ENCODE measurements at regions not wholly inside any gene's neighbourhood (a gene's known extent, or its start where the extent isn't known, plus 50 kb on each side); places are given as distances from the start of the nearest gene placed in this dataset.
"Not testable (repeated sequence)": the region's sequence is repeated elsewhere in the genome, so short reads cannot be mapped to it uniquely, and the experiment has no call there.

DNA sequence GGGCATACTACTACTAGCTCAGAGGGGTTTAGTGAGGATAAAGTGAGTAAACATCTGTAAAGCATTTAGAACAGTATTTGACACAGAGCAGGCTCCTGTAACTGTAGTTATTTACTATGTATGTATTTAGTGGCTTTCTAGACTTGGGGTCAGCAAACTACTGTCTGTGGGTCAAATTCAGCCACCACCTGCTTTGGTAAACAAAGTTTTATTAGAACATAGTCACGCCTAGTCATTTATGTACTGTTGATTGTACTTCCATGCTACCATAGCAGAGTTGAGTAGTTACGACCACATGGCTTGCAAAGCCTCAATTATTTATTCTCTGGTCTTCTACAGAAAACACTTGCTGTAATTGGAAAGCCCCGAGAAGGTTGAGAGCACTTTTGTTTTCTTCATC lies 248.5 kb upstream of the PLPP4 start:
- no peak for DNase-seq

DNA sequence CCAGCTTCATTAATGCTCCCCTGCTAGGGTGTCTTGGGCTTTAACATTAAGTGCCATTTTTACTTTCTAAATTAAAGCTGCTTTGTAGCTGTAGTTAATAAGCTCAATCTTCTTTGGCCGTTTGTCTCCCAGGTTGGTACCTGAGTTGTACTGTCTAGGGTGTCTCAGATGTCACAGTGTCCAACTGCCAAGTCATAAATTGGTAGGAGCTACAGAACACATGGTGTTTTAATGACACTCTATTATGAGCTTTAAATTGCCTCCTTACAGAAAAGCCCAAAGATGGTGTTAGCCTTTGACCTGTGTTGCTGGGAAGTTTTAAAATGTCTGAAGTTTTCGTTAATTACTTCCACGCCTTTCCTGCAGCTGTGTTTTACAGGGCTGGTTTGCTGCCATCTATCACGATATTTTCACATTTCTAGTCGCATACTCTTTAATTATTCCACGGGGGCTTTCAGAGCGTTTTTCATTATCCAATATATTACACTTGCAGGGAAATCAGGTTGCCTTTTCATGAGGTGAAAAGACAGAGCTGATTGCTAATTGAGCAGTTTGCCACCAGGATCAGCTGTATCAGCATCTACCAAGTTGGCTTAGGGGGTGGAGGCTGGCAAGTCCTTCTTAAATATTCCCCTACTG lies 247.8 kb upstream of the PLPP4 start:
- DNase-seq, result no peak

DNA sequence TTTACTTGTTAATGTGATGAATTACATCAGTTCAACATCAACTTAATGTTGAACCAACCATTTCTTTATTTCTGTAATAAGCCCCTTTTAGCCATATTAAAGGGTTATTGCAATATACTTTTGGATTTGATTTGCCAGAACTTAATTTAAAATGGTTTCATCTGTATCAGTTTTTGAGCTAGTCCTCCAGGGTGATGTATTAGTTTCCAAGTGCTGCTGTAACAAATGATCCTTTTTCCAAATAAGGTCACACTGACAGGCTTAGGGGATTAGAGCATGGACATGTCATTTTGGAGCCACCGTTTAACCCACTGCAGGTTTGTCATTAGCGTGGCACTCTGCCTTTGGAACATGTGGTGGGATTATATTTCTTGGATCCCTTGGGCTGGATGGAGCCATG lies 244.8 kb upstream of the PLPP4 start:
- no peak for DNase-seq

DNA sequence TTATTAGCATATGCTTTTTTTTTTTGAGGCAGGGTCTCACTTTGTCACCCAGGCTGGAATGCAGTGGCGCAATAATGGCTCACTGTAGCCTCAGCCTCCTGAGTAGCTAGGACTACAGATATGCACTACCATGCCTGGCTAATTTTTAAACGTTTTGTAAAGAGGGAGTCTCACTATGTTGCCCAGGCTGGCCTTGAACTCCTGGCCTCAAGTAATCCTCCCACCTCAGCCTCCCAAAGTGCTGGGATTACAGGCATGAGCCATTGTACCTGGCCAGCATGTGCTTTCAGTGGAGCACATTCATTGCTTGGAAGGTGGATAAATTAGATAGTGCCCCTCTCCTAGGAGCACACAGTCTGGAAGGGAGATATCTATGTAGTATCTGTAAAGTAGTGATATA lies 243.7 kb upstream of the PLPP4 start:
- DNase-seq, result not testable (repeated sequence)

DNA sequence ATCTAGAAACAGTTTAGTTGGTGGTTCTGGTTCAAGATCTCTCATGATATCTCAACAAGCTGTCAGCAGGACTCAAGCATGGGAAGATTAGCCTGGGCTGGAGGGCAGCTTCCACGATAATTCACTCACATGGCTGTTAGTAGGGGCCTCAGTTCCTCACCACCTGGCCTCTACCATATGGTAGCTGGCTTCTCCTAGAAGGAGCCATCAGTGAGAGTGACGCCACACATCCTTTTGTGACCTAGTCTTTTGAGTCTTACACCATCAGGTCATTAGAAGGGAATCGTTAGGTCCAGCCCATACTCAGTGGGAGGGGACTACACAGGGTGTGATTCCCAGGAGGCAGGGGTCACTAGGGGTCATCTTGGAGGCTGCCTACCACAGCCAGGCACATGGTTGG lies 239.3 kb upstream of the PLPP4 start:
- DNase-seq, result no peak

DNA sequence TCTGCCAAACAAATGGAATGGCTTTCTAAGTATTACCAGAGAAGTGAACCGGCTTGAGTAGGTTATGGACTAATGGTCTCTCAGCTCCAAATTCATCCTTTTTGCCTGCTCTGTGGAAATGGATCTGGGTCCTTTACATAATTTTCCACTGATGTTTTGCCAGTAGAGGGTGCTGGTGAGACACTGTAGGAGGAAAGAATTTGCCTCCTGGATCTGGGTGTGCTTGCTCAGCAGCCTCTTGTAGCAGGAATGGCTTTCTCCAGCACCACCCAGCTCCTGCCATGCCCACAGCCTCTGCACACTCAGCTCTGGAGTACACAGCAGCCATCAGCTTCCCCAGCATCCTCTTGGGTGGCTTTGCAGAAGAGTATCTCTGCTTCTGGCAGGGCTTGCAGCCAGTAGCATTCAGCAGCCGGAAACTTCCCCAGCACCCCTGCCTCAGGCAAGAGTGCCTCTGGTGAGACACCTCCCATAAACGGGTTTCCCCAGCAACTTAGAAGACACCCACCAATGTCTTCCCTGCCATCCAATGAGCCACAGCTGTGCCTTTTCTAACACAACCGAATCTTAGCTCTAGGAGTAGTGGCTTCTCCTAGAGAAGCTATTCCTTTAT lies 235.0 kb upstream of the PLPP4 start:
- DNase-seq, result no peak

DNA sequence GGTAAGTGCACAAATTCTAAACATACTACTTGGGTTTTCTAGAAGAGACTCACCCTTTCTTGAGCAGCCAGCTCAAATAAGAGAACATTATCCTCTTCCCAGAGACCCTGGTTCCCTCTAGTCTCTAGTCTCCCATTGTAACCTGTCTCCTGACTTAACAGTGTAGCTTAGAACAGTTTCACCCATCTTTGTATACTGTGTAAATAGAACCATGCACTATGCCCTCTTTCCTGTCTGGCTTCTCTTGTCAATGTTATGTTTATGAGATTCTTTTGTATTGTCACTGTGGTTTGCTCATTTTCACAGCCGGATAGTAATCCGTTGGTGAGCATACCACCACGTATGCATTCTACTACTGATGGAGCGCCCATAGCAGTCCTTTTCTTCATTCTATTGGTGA lies 227.4 kb upstream of the PLPP4 start:
- no peak for DNase-seq

DNA sequence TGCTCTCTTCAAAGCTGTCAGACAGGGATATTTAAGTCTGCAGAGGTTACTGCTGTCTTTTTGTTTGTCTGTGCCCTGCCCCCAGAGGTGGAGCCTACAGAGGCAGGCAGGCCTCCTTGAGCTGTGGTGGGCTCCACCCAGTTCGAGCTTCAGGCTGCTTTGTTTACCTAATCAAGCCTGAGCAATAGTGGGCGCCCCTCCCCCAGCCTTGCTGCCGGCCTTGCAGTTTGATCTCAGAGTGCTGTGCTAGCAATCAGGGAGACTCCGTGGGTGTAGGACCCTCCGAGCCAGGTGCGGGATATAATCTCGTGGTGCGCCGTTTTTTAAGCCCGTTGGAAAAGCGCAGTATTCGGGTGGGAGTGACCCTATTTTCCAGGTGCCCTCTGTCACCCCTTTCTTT lies 217.3 kb upstream of the PLPP4 start:
- not testable (repeated sequence) for DNase-seq

DNA sequence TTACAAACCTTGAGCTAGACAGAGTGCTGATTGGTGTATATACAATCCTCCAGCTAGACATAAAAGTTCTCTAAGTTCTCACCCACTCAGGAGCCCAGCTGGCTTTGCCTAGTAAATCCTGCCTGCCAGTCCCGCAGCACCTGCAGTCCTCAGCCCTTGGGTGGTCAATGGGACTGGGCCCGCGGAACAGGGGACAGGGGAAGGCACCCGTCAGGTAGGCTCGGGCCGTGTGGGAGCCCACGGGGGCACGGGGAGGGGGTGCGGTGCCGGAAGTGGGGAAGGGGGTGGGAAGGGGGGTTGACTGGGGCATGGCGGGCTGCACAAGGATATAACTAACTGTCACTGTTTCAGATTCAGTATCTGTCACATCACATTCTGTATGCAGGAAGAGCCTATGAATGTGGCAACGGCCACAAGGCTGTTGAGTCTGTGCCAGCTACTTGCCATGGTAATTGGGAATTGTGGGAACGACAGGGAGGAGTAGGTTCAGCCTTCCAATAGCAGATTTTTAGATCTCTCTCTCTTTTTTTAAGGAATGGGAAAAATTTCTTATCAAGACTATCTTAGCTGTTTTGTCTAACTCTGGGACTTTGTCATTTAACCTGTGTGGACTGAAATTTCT lies 205.1 kb upstream of the PLPP4 start:
- DNase-seq, result no peak

DNA sequence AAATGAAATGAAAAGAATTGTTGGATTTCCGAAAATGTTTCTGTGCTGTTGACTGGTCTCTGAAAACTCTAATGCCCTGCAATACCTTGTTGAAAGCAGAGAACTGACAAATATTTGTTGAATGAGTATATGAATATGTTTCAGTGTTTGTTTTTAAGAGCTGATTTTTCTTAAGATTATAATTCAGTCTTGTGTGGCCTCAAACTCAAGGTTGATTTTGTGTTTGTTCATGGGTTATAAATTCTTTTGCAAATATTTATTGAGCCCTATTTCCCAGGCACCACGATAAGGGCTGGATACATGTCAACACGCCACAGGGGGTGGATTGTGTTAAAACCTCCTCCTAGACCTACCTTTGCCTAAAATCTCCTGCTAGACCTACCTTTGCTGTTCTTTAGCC lies 203.9 kb upstream of the PLPP4 start:
- DNase-seq, result no peak

DNA sequence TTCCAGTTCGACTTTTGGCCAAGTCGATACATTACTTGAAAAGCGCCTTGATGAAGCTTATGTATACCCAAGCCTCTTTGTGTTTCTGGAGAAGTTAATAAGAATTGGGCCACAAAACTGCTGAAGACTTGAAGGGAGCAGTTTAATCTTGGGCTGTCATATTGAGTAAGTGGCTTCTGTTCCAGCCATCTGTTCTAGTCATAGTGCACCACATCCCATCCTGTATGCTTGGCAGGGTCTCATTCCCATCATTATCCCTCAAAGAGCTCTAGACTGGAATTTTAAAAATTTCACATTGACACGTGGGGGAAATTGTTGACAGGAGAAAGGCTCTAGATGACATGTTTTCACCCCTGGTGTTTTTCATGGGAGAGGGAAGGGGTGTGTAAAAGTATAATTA lies 196.6 kb upstream of the PLPP4 start:
- no peak for DNase-seq

DNA sequence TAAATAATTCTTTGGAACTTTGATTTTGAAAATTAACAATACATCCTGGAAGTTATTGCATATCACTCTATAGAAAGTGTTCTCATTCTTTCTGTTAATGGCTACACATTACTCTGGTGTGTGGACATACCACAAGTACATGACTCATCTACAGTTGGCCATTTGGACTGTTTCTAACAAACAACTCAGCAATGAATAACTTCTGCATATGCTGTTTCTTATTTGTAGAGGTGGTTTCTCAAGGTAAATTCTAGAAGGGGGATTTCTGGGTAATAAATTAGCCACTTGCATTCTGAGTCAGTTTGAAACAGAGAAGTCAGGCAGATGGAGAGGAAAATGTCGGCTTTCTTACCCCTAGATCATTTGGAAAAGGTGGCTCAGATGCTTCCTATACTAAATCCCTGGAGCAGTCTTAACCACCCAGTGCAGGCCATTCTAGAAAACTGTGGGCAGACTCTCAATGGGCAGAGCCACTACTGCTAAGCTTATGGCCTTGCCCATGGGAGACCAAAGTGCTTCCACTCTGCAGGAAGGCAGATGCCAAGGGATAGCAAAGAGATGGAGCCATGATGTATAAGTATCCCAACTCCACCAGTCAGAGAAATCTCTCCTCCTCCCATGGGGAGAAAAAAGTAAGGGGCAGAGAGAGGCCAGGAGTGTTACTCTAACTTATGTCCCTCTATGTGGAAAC lies 194.0 kb upstream of the PLPP4 start:
- no peak for DNase-seq

DNA sequence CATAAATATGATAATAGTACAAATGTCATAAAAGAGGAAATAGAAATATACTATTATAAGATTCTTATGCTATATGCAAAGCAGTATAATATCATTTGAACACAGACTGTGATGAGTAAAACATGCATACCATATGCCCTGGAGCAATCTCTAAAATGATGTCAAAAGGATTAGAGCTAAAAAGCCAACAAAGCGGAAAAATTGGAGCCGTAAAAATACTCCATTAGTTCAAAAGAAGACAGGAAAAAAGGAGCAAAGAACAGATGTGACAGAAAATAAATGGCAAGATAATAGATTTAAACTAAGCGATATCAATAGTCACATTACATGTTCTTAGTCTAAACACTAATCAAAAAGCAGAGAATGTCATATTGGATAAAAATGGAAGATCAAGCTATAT lies 191.0 kb upstream of the PLPP4 start:
- no peak for DNase-seq

DNA sequence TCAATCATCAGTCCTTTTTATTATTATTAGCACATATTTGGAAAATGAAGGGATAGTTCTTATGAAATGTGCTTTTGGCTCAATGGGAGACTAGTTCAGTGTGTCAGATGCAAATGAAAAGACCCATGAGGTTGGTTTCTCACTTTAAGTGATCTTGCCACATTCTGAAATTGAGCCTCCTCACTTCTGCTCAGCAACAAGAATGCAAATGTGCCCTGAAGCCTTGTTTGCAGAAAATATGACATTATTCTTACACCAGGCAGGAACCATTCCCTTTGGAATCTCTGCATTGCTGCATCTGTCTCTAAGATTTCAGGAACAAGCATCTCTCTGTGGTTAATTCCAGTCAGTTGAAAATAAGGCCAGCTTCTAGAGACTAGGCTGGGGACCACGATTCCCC lies 186.1 kb upstream of the PLPP4 start:
- DNase-seq, result no peak

DNA sequence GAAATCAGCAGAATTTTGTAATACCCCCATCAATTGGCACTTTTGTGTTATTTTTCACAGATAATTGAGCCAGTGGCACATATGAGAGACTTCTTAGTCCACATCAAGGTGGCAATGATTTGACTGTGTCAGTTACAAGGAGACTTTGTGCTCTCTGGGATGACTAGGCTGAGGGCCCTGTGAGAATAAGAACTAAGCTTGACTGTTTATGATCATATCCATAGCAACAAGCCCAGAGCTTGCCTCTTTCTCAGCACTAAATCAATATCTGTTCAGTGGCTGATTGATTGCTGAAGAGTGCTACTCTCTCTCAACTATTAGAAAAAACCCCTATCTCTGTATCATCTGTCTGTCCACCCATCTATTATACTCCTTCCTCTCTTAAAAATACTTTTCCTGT lies 185.3 kb upstream of the PLPP4 start:
- no peak for DNase-seq

DNA sequence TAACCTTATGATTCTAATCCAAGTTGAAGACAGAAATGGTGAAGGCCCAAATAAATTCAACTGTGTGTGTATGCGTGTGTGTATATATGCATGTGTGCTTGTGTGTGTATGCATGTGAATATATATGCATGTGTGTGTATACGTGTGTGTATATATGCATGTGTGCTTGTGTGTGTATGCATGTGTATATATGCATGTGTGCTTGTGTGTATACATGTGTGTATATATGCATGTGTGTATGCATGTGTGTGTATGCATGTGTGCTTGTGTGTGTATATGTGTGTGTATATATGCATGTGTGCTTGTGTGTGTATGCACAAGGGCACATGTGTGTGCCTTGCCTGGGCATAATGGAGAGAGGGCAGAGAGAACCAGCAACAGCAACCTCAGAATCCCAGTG lies 184.7 kb upstream of the PLPP4 start:
- DNase-seq, result no peak

DNA sequence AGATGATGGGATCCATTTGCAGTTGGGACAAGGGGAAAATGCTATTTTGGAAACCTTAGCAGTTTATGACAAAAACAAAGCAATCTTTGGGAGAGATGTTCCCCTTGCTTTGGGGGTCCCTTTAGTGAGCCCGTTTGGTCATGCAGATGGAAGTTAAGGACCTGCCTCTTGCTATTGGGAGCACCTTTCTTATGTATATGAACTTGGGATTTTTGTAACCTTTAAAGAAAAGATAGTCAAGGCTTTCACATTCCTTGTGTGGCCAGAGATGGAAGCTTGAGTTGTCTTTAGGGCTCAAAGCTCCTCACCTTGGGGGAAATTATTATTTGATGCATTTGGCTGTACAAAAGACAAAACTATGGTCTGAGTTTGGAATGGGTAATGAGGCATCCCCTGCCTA lies 179.0 kb upstream of the PLPP4 start:
- DNase-seq, result no peak

DNA sequence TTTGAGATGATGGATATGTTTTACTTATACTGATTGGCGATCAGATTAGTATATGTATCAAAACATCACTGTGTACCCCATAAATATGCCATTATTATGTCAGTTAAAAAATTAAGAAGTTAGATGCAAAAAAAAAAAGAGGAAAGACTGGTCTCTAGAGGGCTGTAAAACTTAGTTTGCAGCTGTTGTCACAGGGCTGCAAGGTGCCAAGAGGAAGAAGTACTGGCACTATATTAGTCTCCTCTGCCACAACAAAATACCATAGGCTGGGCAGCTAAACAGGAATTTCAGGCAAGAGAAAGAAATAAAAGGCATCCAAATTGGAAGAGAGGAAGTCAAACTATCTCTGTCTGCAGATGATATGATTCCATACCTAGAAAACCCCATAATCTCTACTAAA lies 177.8 kb upstream of the PLPP4 start:
- no peak for DNase-seq

DNA sequence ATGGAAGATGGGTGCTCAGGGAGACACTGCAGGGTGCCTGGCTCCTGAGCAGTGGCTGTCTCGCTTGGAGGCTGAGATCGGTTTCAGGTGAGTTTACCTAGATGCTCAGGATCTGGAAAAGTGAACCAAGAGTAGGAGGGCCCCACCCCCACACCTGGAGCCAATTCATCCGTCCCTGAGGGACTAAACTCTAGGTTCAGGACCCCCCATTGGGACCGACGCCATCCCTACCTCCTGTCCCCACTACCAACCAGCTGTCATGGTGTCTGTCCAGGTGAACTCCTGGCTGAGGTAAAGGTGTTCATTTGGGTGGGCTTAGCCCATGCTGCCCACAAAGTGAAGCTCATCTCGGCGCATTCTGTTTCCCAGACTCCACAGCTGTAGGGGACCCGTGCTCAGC lies 174.6 kb upstream of the PLPP4 start:
- DNase-seq, result no peak

DNA sequence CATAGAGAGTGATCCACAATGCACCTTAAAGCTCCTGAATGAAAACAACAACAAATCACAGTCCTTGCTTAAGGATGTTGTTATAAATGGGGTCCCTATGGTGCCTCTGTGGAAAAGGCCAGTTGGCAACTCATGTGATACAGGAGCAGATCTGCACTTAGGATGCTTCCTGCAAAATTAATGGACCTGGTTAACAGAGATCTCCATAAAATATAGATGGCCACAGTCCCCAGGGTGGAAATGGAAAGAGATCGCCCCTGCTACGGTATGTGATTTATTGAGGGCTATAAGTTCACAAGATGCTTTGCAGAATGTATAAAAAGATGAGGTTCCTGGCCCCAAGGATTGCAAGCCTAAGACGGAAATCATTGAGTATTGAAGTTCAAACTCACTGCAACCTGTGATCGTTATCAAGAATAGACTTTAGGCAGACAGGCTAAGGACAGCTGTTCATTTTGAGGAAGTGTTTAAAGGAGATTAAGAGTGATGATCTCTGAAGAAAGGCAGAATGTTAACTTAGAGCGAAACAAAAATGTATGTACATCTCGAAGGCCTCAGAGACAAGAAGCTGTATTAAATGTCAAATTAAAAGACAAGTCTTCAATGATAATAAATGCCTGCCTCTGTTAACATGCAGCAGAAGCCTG lies 174.1 kb upstream of the PLPP4 start:
- DNase-seq, result no peak

DNA sequence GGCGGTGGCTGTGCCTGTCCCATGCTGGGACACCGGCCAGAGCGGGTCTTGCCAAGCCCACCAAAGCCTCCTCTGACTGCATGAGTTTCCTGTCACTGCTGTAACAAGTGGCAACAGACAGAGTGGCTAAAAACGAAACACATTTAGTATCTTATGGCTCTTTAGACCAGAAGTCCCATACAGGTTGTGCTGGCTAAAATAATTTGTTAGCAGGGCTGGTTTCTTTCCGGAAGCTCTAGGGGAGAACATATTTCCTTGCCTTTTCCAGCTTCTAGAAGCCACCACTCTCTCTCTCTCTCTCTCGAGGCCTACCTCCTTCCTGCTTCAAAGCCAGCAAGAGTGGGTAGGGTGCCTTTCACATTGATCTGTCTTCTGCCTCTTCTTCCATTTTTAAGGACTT lies 171.6 kb upstream of the PLPP4 start:
- no peak for DNase-seq

DNA sequence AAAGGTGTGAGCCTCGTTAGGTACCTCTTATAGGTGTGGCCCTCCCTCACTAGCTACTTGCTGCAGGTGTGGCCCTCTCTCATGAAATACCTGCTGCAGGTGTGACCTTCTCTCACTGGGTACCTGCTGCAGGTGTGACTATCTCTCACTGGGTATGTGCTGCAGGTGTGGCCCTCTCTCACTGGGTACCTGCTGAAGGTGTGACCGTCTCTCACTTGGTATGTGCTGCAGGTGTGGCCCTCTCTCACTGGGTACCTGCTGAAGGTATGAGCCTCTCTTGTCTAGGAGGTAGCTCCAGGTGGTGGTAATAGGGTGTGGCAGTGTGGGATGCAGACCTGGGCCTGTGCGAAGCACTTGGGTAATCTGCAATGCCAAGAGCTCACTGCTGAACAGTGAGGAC lies 170.7 kb upstream of the PLPP4 start:
- no peak for DNase-seq

DNA sequence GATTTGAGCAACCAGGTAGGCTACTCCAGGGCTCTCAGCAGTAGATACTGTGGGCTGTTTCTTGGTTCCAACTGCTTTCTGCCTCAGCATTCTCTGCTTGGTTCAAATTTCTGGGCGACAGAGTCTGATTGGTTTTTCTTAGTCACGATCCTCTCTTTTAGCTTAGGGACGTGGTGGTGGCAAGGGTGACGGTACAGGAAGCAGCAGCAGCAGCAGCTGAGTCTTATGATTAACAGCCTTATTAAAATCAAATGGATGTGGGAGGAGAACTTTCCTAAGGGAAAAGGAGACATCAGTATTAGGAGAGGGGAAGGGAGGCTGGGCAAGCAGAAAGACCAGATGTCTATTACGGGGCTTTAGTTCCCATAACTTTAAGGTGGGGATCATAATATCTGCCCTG lies 156.5 kb upstream of the PLPP4 start:
- no peak for DNase-seq

DNA sequence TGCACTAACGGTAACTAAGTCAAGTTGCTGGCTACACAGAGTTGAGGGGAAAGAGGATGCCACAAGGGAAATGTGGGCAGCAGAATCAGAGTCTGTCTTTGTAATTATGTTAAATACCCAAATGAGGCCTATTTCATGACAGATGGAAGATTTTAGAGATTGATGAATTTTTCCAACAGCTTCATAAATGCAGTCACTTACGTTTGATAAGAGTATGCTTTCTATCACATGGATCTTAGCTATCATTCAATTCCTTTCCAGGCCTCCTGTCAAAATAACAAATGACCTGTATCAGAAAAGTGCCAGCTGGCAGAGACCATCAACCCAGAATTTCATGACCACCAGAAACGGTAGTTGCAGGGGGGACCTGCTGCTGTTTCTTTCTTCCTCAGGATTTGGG lies 148.4 kb upstream of the PLPP4 start:
- no peak for DNase-seq
